ENCODE measurements at regions not wholly inside any gene's neighbourhood (a gene's known extent, or its start where the extent isn't known, plus 50 kb on each side); places are given as distances from the start of the nearest gene placed in this dataset.

DNA sequence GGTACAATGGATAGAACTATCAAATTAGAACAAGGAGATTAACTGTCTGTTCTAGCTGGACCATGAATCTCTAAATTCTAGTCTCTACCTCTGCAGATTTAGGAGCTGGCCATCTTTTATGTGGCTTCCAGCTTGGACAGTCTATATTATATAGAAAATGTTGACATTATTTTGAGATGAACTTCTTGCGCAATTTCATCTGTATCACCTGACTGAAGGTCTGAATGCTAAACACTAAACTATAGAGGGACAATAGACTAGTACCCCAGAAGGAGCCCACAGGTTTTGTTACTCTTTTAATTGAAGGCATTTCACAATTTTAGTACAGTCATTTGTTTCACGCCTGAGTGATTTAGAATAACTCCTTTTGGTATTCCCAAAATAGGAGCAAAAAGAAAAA, 222.4 kb upstream of the ANKRD30A start:
- no peak overlapping the region for H2AFZ ChIP-seq
- no peaks in the 10 kb centered on the region for H3K27me3 ChIP-seq (ENCODE audit: insufficient read depth, low read depth)
- no TSS peak for BruUV-seq (replicated peaks)
- no peaks in the 10 kb centered on the region for H3K9me2 ChIP-seq (ENCODE audit: insufficient read depth)
- ChIA-PET CTCF (no interaction called here), POLR2A (ENCODE audit: unreplicated experiment) (no interaction called here)
- no peaks in the 10 kb centered on the region for H3K79me2 ChIP-seq (ENCODE audit: low read depth)
- intact Hi-C loops (cut with micrococcal nuclease; ENCODE audit: unreplicated experiment), result loop anchor here (5.0 kb wide), 1 partner anchor 529 kb away; no protein-coding TSS in a partner anchor
- no peaks in the 10 kb centered on the region for H3F3A ChIP-seq (ENCODE audit: insufficient read depth, low read depth)
- H3K4me2 ChIP-seq, result no peak overlapping the region
- no peaks in the 10 kb centered on the region for H3K4me1 ChIP-seq (replicated peaks; ENCODE audit: insufficient read depth)
- no peak overlapping the region for H3K4me3 ChIP-seq
- no peak for TF ChIP-seq EZH2 (IDR thresholded peaks at IDR 0.05; ENCODE audit: low read depth)
- TF ChIP-seq, protein P1, sequence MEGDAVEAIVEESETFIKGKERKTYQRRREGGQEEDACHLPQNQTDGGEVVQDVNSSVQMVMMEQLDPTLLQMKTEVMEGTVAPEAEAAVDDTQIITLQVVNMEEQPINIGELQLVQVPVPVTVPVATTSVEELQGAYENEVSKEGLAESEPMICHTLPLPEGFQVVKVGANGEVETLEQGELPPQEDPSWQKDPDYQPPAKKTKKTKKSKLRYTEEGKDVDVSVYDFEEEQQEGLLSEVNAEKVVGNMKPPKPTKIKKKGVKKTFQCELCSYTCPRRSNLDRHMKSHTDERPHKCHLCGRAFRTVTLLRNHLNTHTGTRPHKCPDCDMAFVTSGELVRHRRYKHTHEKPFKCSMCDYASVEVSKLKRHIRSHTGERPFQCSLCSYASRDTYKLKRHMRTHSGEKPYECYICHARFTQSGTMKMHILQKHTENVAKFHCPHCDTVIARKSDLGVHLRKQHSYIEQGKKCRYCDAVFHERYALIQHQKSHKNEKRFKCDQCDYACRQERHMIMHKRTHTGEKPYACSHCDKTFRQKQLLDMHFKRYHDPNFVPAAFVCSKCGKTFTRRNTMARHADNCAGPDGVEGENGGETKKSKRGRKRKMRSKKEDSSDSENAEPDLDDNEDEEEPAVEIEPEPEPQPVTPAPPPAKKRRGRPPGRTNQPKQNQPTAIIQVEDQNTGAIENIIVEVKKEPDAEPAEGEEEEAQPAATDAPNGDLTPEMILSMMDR (conservative IDR thresholded peaks at IDR 0.05), result no peak
- no peaks in the 10 kb centered on the region for H4K20me1 ChIP-seq (ENCODE audit: insufficient read depth)
- no peak for DNase-seq
- H3K27ac ChIP-seq, result no peak overlapping the region
- no peaks in the 10 kb centered on the region for H3K36me3 ChIP-seq (ENCODE audit: low read depth)
- H3K9me3 ChIP-seq (ENCODE audit: insufficient read depth, low read depth), result no peaks in the 10 kb centered on the region

- H3K4me2 ChIP-seq, result no peak overlapping the region
- ChIA-PET POLR2A (ENCODE audit: unreplicated experiment) (no interaction called here), CTCF (no interaction called here)
- TF ChIP-seq, protein P1 (conservative IDR thresholded peaks at IDR 0.05), result no peak
- TF ChIP-seq EZH2 (IDR thresholded peaks at IDR 0.05; ENCODE audit: low read depth), result no peak
- BruUV-seq (replicated peaks), result no TSS peak
- no peaks in the 10 kb centered on the region for H3K4me1 ChIP-seq (replicated peaks; ENCODE audit: insufficient read depth)
- H3K79me2 ChIP-seq (ENCODE audit: low read depth), result no peaks in the 10 kb centered on the region
- H3K27me3 ChIP-seq (ENCODE audit: insufficient read depth, low read depth), result no peaks in the 10 kb centered on the region
- intact Hi-C loops (cut with micrococcal nuclease; ENCODE audit: unreplicated experiment), result loop anchor here (5.0 kb wide), 1 partner anchor 533 kb away; no protein-coding TSS in a partner anchor
- H3K9me2 ChIP-seq (ENCODE audit: insufficient read depth), result no peaks in the 10 kb centered on the region
- H2AFZ ChIP-seq, result no peak overlapping the region
- DNase-seq, result no peak
- H3K27ac ChIP-seq, result no peak overlapping the region
- H3K9me3 ChIP-seq (ENCODE audit: insufficient read depth, low read depth), result no peaks in the 10 kb centered on the region
- no peak overlapping the region for H3K4me3 ChIP-seq
- H3F3A ChIP-seq (ENCODE audit: insufficient read depth, low read depth), result no peaks in the 10 kb centered on the region
- H4K20me1 ChIP-seq (ENCODE audit: insufficient read depth), result no peaks in the 10 kb centered on the region
- no peaks in the 10 kb centered on the region for H3K36me3 ChIP-seq (ENCODE audit: low read depth)
These were observed 225.7 kb upstream of the ANKRD30A start for GRCh38 chr10:36899652-36900051.

DNA sequence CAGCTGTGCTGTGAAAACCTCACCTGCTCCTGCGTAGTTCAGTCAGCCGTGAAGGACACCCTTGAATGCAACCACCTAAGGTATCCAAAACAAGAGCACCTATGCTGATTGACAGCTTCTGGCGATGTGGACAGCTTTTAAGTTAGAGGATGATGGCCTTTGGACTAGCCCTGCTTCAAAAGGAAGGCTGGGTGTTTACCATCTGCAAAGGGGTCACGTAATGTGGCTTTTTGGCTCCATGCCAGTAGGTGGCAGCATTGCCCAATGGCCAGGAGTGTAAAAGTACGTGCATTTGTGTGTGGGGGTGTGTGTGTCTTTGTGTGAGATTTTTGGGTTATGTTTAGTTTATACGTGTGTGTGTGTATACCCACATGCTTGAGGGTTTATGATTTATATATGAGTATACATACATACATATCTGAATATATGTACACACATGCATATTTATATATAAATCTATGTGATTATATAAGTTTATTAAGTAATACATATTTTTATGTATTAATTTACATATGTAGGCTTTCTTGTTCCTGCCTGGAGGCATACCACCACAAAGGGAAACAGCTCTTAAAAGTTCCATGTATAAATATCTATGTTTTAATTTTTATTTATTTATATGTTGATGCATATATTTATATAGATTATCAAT, 236.3 kb upstream of the ANKRD30A start:
- POLR2A ChIA-PET (ENCODE audit: unreplicated experiment), result no interaction called here

More for the DNA sequence above, 236.3 kb upstream of the ANKRD30A start:
- no peaks in the 10 kb centered on the region for H3K9me2 ChIP-seq (ENCODE audit: insufficient read depth)
- CTCF ChIA-PET, result interaction anchor here (0.7 kb wide), 1 partner anchor 1264 kb away, joined by 6 read pairs; no protein-coding TSS in a partner anchor
- no peaks in the 10 kb centered on the region for H4K20me1 ChIP-seq (ENCODE audit: insufficient read depth)
- no peak overlapping the region for H3K27ac ChIP-seq
- TF ChIP-seq EZH2 (IDR thresholded peaks at IDR 0.05; ENCODE audit: low read depth), result no peak
- TF ChIP-seq, protein P1 (conservative IDR thresholded peaks at IDR 0.05), result peak; percentile 22; the same call in 1 of the 2 replicates
- no peaks in the 10 kb centered on the region for H3K36me3 ChIP-seq (ENCODE audit: low read depth)
- no peaks in the 10 kb centered on the region for H3K9me3 ChIP-seq (ENCODE audit: insufficient read depth, low read depth)
- no peak overlapping the region for H2AFZ ChIP-seq
- intact Hi-C loops (cut with micrococcal nuclease; ENCODE audit: unreplicated experiment), result loop anchor here (5.0 kb wide), 1 partner anchor 1767 kb away; no protein-coding TSS in a partner anchor
- DNase-seq, result peak in 1 of 2 experiments; percentile 16
- no peak overlapping the region for H3K4me2 ChIP-seq
- no TSS peak for BruUV-seq (replicated peaks)
- no peaks in the 10 kb centered on the region for H3F3A ChIP-seq (ENCODE audit: insufficient read depth, low read depth)
- H3K79me2 ChIP-seq (ENCODE audit: low read depth), result no peaks in the 10 kb centered on the region
- H3K4me3 ChIP-seq, result no peak overlapping the region
- H3K27me3 ChIP-seq (ENCODE audit: insufficient read depth, low read depth), result no peaks in the 10 kb centered on the region
- H3K4me1 ChIP-seq (replicated peaks; ENCODE audit: insufficient read depth), result no peaks in the 10 kb centered on the region
